ENCODE measurements at regions not wholly inside any gene's neighbourhood (a gene's known extent, or its start where the extent isn't known, plus 50 kb on each side); places are given as distances from the start of the nearest gene placed in this dataset.

GRCh38 chr4:148893095-148893494 is 450.9 kb upstream of the NR3C2 start:
- CTCF ChIA-PET: no interaction called here

More at GRCh38 chr4:148893095-148893494, 450.9 kb upstream of the NR3C2 start:
- WGBS (ENCODE audit: low lambda C conversion rate): 0% methylated on average over 3 of the region's 3 CpGs
- no peaks in the 10 kb centered on the region for H3K79me2 ChIP-seq (ENCODE audit: insufficient read depth)
- no peak overlapping the region for H3K4me2 ChIP-seq
- no peaks in the 10 kb centered on the region for H4K20me1 ChIP-seq (ENCODE audit: insufficient read depth)
- no peaks in the 10 kb centered on the region for H3F3A ChIP-seq (replicated peaks; ENCODE audit: insufficient read depth)
- H3K4me3 ChIP-seq (ENCODE audit: low read depth in 2 of 2, low read length in 1 of 2): no peak overlapping the region
- H3K9me3 ChIP-seq: no peaks in the 10 kb centered on the region
- no peaks in the 10 kb centered on the region for H3K9me2 ChIP-seq
- H3K4me1 ChIP-seq (ENCODE audit: control insufficient read depth in 1 of 2, insufficient read depth in 2 of 2, low read depth in 1 of 2, low read length in 1 of 2): no peaks in the 10 kb centered on the region
- H3K27me3 ChIP-seq (ENCODE audit: insufficient read depth): no peaks in the 10 kb centered on the region; the same call in 1 of the 2 replicates
- H3K27ac ChIP-seq (ENCODE audit: low read depth in 2 of 2, low read length in 1 of 2): no peak overlapping the region
- no peak for DNase-seq
- no peaks in the 10 kb centered on the region for H3K36me3 ChIP-seq (replicated peaks in 1 of 2; ENCODE audit: control insufficient read depth in 1 of 2, insufficient read depth in 2 of 2, low read length in 1 of 2)
- POLR2A ChIA-PET: no interaction called here
- H3K9ac ChIP-seq: no peak overlapping the region
- no peak overlapping the region for H2AFZ ChIP-seq (ENCODE audit: low read depth)
- TF ChIP-seq MXI1 (IDR thresholded peaks at IDR 0.05; ENCODE audit: low read depth, low read length) (no peak), GATA2 (CRISPR knock-in tag; IDR thresholded peaks at IDR 0.05) (no peak), GABPA (IDR thresholded peaks at IDR 0.05; ENCODE audit: low read depth) (no peak), RAD21 (IDR thresholded peaks at IDR 0.05; ENCODE audit: low read length) (no peak), SMC3 (IDR thresholded peaks at IDR 0.05; ENCODE audit: low read depth, low read length) (no peak), MEF2A (IDR thresholded peaks at IDR 0.05; ENCODE audit: borderline replicate concordance, low read depth) (no peak), SIN3A (IDR thresholded peaks at IDR 0.05; ENCODE audit: borderline replicate concordance, low read depth, low read length) (no peak), NRF1 (IDR thresholded peaks at IDR 0.05; ENCODE audit: low read depth, low read length) (no peak), USF2 (IDR thresholded peaks at IDR 0.05; ENCODE audit: borderline replicate concordance, low read depth, low read length) (no peak), REST (IDR thresholded peaks at IDR 0.05; ENCODE audit: low read depth, low read length) (no peak), YY1 (IDR thresholded peaks at IDR 0.05; ENCODE audit: low read depth) (no peak), ELF1 (IDR thresholded peaks at IDR 0.05) (no peak), USF1 (IDR thresholded peaks at IDR 0.05; ENCODE audit: borderline replicate concordance, low read depth) (no peak), CTCF (IDR thresholded peaks at IDR 0.05) (no peak), FOXM1 (IDR thresholded peaks at IDR 0.05; ENCODE audit: low read depth) (no peak), RFX5 (IDR thresholded peaks at IDR 0.05; ENCODE audit: low read length) (no peak), RXRA (IDR thresholded peaks at IDR 0.05; ENCODE audit: borderline replicate concordance, low read depth) (no peak), RCOR1 (IDR thresholded peaks at IDR 0.05; ENCODE audit: low read length) (no peak)
- TF ChIP-seq, protein P1, sequence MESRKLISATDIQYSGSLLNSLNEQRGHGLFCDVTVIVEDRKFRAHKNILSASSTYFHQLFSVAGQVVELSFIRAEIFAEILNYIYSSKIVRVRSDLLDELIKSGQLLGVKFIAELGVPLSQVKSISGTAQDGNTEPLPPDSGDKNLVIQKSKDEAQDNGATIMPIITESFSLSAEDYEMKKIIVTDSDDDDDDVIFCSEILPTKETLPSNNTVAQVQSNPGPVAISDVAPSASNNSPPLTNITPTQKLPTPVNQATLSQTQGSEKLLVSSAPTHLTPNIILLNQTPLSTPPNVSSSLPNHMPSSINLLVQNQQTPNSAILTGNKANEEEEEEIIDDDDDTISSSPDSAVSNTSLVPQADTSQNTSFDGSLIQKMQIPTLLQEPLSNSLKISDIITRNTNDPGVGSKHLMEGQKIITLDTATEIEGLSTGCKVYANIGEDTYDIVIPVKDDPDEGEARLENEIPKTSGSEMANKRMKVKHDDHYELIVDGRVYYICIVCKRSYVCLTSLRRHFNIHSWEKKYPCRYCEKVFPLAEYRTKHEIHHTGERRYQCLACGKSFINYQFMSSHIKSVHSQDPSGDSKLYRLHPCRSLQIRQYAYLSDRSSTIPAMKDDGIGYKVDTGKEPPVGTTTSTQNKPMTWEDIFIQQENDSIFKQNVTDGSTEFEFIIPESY (IDR thresholded peaks at IDR 0.05; ENCODE audit: borderline replicate concordance, low read depth): no peak

Data from SK-N-SH (cell line).